Epithelial cell of proximal tubule (primary cell): ENCODE measurements at regions not wholly inside any gene's neighbourhood (a gene's known extent, or its start where the extent isn't known, plus 50 kb on each side); places are given as distances from the start of the nearest gene placed in this dataset.
"Not testable (repeated sequence)": the region's sequence is repeated elsewhere in the genome, so short reads cannot be mapped to it uniquely, and the experiment has no call there.

Source experiments
- DNase-seq: peaks from one replicate; pipeline ENCODE4 v3.0.0-alpha.2; 2011; ENCODE audit warnings: low read depth
- H3K4me3 ChIP-seq: 2 replicates; pipeline ENCODE4 v1.5.1; 2011; ENCODE audit warnings: low read depth, mild to moderate bottlenecking, low read length
- CTCF ChIP-seq: conservative IDR thresholded peaks from 2 replicates; pipeline ENCODE4 v1.5.1; 2012; ENCODE audit warnings: low read depth, mild to moderate bottlenecking, low read length

DNA sequence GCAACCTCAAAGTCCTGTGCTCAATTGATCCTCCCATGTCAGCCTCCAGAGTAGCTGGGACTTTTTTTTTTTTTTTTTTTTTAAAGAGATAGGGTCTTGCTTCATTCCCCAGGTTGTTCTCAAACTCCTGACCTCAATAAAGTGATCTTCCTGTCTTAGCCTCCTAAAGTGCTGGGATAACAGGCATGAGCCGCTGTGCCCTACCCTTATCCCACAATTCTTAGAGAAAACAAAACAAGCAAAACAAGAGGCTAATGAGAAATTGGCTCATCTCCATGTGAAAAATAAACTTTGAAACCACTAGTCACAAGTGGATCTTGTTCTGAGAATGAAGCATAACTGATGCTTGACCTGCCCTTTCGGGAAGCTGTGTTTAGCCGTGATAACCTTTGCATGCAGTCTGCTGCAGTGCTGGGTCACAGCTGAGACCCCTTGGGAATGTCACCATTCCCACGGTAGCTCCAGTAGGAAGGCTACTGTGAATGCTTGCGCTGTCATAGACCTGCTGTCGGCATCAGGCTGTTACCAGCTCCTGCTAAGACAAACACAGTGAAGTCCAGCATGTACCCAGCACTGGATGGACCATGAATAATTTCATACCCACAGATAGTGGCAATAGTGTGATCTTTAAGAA, 290.7 kb upstream of the KIAA1217 start:
- no peak overlapping the region for H3K4me3 ChIP-seq
- TF ChIP-seq CTCF = no peak
- no peak for DNase-seq

DNA sequence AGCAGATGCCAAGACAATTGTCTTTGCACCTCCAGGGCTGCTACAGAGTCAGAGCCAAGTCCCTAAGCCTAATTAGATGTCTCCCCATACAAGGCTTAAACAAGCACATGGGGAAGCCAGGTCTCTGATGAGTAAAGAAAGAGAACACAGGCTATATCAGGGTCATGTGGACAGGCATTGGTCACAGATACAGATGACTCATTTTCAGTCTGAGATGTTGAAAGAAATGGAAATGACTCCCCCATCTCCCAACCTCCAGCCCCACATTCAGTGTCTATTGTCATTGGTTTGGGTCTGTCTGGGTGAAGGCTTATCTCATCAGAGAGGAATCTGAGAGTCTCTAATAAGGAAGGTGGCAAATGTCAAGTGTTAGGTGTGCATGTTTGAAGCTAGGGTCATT, 290.1 kb upstream of the KIAA1217 start:
- H3K4me3 ChIP-seq = no peak overlapping the region
- peak; percentile 7 for DNase-seq
- no peak for TF ChIP-seq CTCF

- no peak for TF ChIP-seq CTCF
- DNase-seq = no peak
- no peak overlapping the region for H3K4me3 ChIP-seq
Observed at GRCh38 chr10:23927576-23928325, 281.2 kb upstream of the KIAA1217 start.

GRCh38 chr10:23934023-23934422, 274.9 kb upstream of the KIAA1217 start:
- DNase-seq = not testable (repeated sequence)

DNA sequence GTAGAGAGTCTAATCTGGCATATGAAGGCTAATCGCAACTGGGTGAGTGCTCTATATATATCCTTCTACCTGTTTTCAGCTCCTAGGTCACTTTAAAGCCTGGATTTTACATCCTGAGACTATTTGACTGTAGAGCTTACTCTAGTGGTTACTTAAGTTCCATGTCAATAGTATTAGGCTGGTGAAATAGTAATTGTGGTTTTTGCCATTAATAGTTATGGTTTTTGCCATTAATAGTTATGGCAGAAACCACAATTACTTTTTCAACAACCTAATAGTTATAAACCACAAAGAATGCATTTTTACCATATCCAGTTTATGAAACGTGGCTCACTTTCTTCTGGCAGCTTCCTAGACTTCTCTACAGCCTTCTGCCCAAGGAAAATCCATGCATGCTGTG, 263.1 kb upstream of the KIAA1217 start:
- no peak for DNase-seq
- no peak for TF ChIP-seq CTCF
- no peak overlapping the region for H3K4me3 ChIP-seq

More at GRCh38 chr10:23934023-23934422, 274.9 kb upstream of the KIAA1217 start:
- H3K4me3 ChIP-seq = not testable (repeated sequence)

- no peak overlapping the region for H3K4me3 ChIP-seq
- no peak for TF ChIP-seq CTCF
- DNase-seq = no peak
Observed at GRCh38 chr10:23951841-23952240, 257.1 kb upstream of the KIAA1217 start.

DNA sequence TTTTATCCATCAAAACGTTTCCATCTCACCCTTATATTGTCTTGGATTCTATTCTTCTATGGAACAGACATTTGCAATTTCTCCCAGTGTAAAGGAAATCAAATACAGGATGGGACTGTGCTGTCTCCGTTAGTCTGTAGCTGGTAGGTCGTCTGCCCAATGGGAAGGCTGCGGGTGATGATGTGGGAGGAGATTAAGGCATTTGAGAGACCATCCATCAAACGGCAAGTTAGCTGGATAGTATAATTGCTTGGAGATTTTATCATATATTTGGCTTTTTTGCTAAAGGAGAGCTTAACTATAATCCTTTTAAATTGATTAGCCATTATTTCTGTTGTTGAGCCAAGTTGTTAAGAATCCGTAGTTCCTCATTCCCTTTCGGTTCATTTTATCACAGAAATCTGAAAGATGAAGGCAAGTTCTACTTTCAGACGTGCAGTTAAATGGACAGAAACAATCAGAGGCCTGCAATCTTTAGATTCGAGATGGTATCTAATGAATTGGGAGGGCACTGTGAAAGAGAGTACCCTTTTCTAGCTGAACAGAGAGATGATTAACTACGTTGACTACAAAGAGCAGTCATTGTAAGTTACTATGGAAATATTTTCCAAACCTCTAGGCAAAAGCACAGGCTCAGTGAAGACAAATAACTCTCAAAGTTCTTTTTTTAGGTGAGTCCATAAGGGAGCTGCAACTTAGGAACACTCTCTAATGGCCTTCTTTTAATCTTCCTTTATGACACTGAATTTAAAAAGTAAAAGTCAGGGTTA, 253.3 kb upstream of the KIAA1217 start:
- no peak overlapping the region for H3K4me3 ChIP-seq
- TF ChIP-seq CTCF = no peak
- no peak for DNase-seq
